Pancreas (tissue), 10 donors: ENCODE measurements at regions not wholly inside any gene's neighbourhood (a gene's known extent, or its start where the extent isn't known, plus 50 kb on each side); places are given as distances from the start of the nearest gene placed in this dataset.

Source experiments
- ATAC-seq, 4 donors: fragments of 200-7000 bp; cut with Tn5 transposase; one replicate each; pipeline versions ENCODE4 v1.8.0 to v1.9.1; 2020; ENCODE audit warnings: mild to moderate bottlenecking in 4 of 4, moderate library complexity in 4 of 4
- DNase-seq, 6 donors: peaks; one replicate each; pipeline ENCODE4 v3.0.0-alpha.2; 2020
- FAIRE-seq: peaks from 2 replicates; lab custom pipeline; 2012; peaks lifted over from hg19 to GRCh38; lab: Jason Lieb, UNC
- H3K27ac ChIP-seq, 4 donors: fragments of 200-600 bp; sonication (generic); 1 replicate in 3 of 4; 2 replicates in 1 of 4; pipeline versions ENCODE4 v1.5.0 to v1.8.0; 2020
- H3K27me3 ChIP-seq, 4 donors: fragments of 200-600 bp; one replicate each; pipeline ENCODE4 v1.8.0; 2021
- H3K36me3 ChIP-seq, 3 donors: fragments of 200-600 bp; sonication (generic) in 1 of 3; one replicate each; pipeline versions ENCODE4 v1.5.0 to v1.8.0; 2020 to 2021
- H3K4me1 ChIP-seq, 3 donors: fragments of 200-600 bp; one replicate each; pipeline ENCODE4 v1.8.0; 2021
- H3K4me3 ChIP-seq, 4 donors: fragments of 200-600 bp; sonication (generic) in 2 of 4; one replicate each; pipeline versions ENCODE4 v1.5.0 to v1.8.0; 2020 to 2021
- H3K9me3 ChIP-seq, 4 donors: fragments of 200-600 bp; one replicate each; pipeline ENCODE4 v1.8.0; 2021
- WGBS, 2 donors: extraction: QIAGEN DNeasy Blood & Tissue Kit; methylation state at CpG; one replicate each; pipeline ENCODE4 v1.1.7; 2013; 5-methylcytosine and 5-hydroxymethylcytosine counted together
- intact Hi-C, 3 donors: fragments of 100-400 bp; cut with DNase I; formaldehyde crosslinking; loops; one replicate each; pipeline versions ENCODE4 v1.11.1 to v1.14.2; 2022
- TF ChIP-seq, protein P1 (sequence below), 4 donors: fragments of 200-600 bp; sonication (generic) in 3 of 4; IDR thresholded peaks; one replicate each; pipeline versions ENCODE4 v1.5.0 to v1.8.0; 2021; ENCODE audit warnings: antibody characterized with exemption in 4 of 4
- donor health status: healthy with polysubstance abuse.
- donor health status: DM: no; HTN: no; CAD: no; lungs with moderate emphysema.
- donor health status: DM: no; HTN: no; CAD: no.
- donor health status: control.
- donor health status: control.
- donor health status: Bipolar disorder and iron deficiency.
- donor health status: DM: yes; HTN: yes; CAD: no.
- donor health status: DM: no; HTN: no; CAD: no.
- donor health status: DM: no; HTN: no; CAD: no.
- donor health status: DM: yes; HTN: yes; CAD: no.

DNA sequence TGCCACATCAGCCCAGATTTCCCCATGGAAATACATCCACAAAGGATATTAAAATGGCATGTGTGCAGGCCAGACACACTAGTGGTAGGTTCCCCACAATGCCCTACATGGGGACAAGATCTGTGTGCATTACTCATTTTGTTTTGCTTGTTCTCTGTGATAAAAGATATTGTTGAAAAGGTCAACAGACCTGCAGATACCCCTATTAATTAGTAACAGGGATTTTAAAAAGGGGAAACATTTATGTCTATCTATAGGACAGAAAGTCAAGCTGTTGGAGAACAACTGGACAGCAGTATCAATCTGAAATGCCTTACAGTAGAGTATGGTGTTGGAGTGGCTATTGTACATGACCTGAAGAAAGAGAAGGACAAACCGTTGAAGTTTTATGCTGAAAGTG lies 596.0 kb upstream of the GRM7 start:
- 64 to 81% methylated on average over 1 of the region's 1 CpG for WGBS, 2 donors
- Histone ChIP-seq H3K27me3 (no peaks in the 10 kb centered on the region), H3K27ac (no peak overlapping the region), H3K36me3 (no peaks in the 10 kb centered on the region), H3K9me3 (no peaks in the 10 kb centered on the region), H3K4me1 (peaks cover 0 to 8% (median 4%) of the 10 kb centered on the region in 3 donors), H3K4me3 (no peak overlapping the region)
- DNase-seq (no peak), ATAC-seq (no peak), FAIRE-seq (no peak)
- intact Hi-C loops = no loop called here
- TF ChIP-seq, protein P1, sequence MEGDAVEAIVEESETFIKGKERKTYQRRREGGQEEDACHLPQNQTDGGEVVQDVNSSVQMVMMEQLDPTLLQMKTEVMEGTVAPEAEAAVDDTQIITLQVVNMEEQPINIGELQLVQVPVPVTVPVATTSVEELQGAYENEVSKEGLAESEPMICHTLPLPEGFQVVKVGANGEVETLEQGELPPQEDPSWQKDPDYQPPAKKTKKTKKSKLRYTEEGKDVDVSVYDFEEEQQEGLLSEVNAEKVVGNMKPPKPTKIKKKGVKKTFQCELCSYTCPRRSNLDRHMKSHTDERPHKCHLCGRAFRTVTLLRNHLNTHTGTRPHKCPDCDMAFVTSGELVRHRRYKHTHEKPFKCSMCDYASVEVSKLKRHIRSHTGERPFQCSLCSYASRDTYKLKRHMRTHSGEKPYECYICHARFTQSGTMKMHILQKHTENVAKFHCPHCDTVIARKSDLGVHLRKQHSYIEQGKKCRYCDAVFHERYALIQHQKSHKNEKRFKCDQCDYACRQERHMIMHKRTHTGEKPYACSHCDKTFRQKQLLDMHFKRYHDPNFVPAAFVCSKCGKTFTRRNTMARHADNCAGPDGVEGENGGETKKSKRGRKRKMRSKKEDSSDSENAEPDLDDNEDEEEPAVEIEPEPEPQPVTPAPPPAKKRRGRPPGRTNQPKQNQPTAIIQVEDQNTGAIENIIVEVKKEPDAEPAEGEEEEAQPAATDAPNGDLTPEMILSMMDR (IDR thresholded peaks at IDR 0.05) = no peak

DNA sequence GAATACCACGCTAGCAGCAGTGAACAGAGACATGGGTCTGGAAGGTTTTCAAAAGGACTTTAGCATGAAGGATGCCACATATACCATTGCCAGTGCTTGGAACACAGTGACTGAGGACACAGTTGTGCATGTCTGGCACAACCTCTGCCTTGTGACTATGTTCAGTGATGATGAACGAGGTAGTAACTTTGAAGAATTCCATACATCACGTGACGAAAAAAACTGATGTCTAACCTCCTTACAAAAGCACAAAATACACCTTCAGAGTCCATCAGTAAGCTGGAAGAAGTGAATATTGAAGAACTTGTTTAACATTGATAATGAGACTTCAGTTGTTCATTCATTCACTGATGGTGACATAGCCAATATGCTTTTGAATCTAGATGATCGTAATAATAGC lies 594.8 kb upstream of the GRM7 start:
- WGBS, 2 donors = 66 to 67% methylated on average over 5 of the region's 5 CpGs
- Histone ChIP-seq H3K27ac (no peak overlapping the region), H3K27me3 (no peaks in the 10 kb centered on the region), H3K4me3 (no peak overlapping the region), H3K36me3 (no peaks in the 10 kb centered on the region), H3K4me1 (peaks cover 0 to 8% (median 4%) of the 10 kb centered on the region in 3 donors), H3K9me3 (no peaks in the 10 kb centered on the region)
- FAIRE-seq = no peak
- TF ChIP-seq, protein P1 (IDR thresholded peaks at IDR 0.05) = no peak
- DNase-seq = no peak
- intact Hi-C loops = no loop called here
- ATAC-seq = no peak

DNA sequence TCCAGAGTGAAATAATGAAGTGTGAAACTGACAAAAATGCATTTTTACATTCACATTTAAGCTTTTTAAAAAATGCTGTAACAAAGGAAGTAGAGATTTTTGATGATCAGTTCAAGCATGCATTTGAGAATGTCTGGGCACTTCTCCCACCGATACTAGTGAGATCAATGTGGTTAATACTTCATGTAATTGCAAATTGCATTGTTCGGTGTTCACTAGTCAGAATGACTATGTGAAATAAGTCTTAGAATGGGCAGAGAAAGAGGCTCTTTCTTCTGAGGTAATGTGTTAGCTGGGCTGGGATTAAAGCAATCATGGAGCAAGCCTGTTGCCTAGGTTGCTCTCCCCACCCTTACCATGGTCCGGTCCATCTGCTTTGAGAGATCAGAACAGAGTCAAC lies 587.0 kb upstream of the GRM7 start:
- no peak for ATAC-seq
- Histone ChIP-seq H3K9me3 (no peaks in the 10 kb centered on the region), H3K27ac (no peak overlapping the region), H3K4me3 (no peak overlapping the region), H3K4me1 (peaks cover 0 to under 1% (median 0%) of the 10 kb centered on the region in 3 donors), H3K27me3 (no peaks in the 10 kb centered on the region), H3K36me3 (no peaks in the 10 kb centered on the region)
- DNase-seq = no peak
- FAIRE-seq = no peak
- intact Hi-C loops = no loop called here
- TF ChIP-seq, protein P1 (IDR thresholded peaks at IDR 0.05) = no peak
- WGBS, 2 donors = 80 to 93% methylated on average over 3 of the region's 3 CpGs

DNA sequence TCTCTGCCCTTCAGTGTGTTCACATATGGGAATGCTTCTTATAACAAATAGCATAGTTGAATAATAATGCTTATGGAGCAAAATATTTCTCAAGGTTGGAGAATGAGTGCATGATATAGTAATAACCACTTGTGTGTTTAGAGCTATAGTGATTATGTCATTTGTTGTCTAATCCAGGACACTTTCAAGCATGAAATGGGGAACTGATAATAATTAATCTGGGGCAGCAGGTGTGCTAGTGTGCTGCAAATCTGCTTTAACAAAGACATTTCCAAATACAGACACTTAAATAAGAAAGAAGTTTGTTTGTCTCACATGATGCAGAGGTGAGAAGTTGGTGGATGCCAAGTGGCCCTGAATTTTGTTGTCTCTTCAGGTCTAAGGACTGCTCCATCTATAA lies 579.3 kb upstream of the GRM7 start:
- Histone ChIP-seq H3K27me3 (no peaks in the 10 kb centered on the region), H3K27ac (no peak overlapping the region)
- intact Hi-C loops = no loop called here

DNA sequence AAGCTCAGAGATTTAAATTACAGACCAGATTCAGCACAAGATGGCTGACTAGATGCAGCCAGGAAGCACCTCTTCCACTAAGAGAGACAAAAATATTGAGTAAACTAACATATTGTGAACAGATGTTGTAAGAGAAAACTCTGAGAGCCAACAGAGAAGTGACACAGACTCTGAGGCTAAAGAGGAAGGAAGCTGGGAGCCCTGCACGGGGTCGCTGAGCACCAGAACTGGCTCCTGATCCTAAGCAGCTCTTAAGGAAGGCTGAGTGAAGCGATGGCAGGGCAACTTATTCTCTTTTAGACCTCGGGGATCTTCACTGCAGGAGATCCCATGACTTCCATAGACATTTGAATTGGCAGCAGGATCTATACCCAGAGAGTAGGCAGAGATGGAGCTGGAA lies 578.0 kb upstream of the GRM7 start:
- Histone ChIP-seq H3K27ac (no peak overlapping the region), H3K36me3 (no peaks in the 10 kb centered on the region), H3K27me3 (no peaks in the 10 kb centered on the region), H3K9me3 (no peaks in the 10 kb centered on the region), H3K4me1 (peaks cover 0 to 4% (median 0%) of the 10 kb centered on the region in 3 donors), H3K4me3 (no peak overlapping the region)
- FAIRE-seq = no peak
- intact Hi-C loops = no loop called here
- TF ChIP-seq, protein P1 (IDR thresholded peaks at IDR 0.05) = no peak
- WGBS, 2 donors = 85 to 88% methylated on average over 4 of the region's 4 CpGs
- no peak for DNase-seq
- peak in 1 of 4 donors; percentile 37 for ATAC-seq

More for the DNA sequence above, 579.3 kb upstream of the GRM7 start:
- TF ChIP-seq, protein P1 (IDR thresholded peaks at IDR 0.05) = no peak
- Histone ChIP-seq H3K4me1 (peaks cover 0 to 4% (median 0%) of the 10 kb centered on the region in 3 donors), H3K9me3 (no peaks in the 10 kb centered on the region), H3K4me3 (no peak overlapping the region), H3K36me3 (no peaks in the 10 kb centered on the region)
- DNase-seq (no peak), FAIRE-seq (no peak), ATAC-seq (no peak)
